ENCODE measurements at regions not wholly inside any gene's neighbourhood (a gene's known extent, or its start where the extent isn't known, plus 50 kb on each side); places are given as distances from the start of the nearest gene placed in this dataset.

DNA sequence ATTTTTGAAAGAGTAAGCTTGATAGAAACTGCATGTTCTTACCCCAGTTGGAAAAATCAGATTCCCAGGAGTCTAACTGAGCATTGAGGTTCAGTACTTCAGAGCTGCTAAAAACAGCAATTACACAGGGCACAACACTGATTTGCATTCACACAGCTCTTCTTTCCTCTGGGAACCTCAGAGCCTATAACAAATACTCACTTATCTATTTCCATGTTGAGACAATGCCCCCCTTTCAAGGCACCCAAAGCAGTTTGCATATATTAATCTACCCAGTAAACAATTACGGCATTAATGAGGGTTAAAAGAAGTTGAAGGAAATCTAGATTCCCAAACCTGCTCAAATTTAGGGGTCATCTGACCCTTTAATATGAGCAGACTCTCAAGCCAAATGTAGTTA, 126.9 kb upstream of the SLC35F3 start:
- TF ChIP-seq CTCF (IDR thresholded peaks at IDR 0.05), result no peak
- no peak for TF ChIP-seq POLR2A (IDR thresholded peaks at IDR 0.05)
